ENCODE measurements at regions not wholly inside any gene's neighbourhood (a gene's known extent, or its start where the extent isn't known, plus 50 kb on each side); places are given as distances from the start of the nearest gene placed in this dataset.
"Not testable (repeated sequence)": the region's sequence is repeated elsewhere in the genome, so short reads cannot be mapped to it uniquely, and the experiment has no call there.

- Histone ChIP-seq H3K36me3 (ENCODE audit: insufficient read depth, low read length) (no peaks in the 10 kb centered on the region), H3K4me1 (ENCODE audit: insufficient read depth, low read length) (no peaks in the 10 kb centered on the region), H3K9ac (ENCODE audit: low read depth, low read length) (no peak overlapping the region), H3K9me3 (ENCODE audit: control insufficient read depth, insufficient read depth, low read length) (peaks cover 11% of the 10 kb centered on the region)
Observed at GRCh38 chr9:30201024-30201423, 2183.4 kb upstream of the ACO1 start.

- no peaks in the 10 kb centered on the region for H3K9me3 ChIP-seq (ENCODE audit: control insufficient read depth, insufficient read depth, low read length)
- no peaks in the 10 kb centered on the region for H3K36me3 ChIP-seq (ENCODE audit: insufficient read depth, low read length)
- no peak overlapping the region for H3K9ac ChIP-seq (ENCODE audit: low read depth, low read length)
- no peaks in the 10 kb centered on the region for H3K4me1 ChIP-seq (ENCODE audit: insufficient read depth, low read length)
Observed at GRCh38 chr9:30235068-30235467, 2149.4 kb upstream of the ACO1 start.

- no peaks in the 10 kb centered on the region for H3K4me1 ChIP-seq (ENCODE audit: insufficient read depth, low read length)
- no peaks in the 10 kb centered on the region for H3K9me3 ChIP-seq (ENCODE audit: control insufficient read depth, insufficient read depth, low read length)
- no peak overlapping the region for H3K9ac ChIP-seq (ENCODE audit: low read depth, low read length)
- H3K36me3 ChIP-seq (ENCODE audit: insufficient read depth, low read length) = no peaks in the 10 kb centered on the region
Observed at GRCh38 chr9:30235564-30235963, 2148.9 kb upstream of the ACO1 start.

DNA sequence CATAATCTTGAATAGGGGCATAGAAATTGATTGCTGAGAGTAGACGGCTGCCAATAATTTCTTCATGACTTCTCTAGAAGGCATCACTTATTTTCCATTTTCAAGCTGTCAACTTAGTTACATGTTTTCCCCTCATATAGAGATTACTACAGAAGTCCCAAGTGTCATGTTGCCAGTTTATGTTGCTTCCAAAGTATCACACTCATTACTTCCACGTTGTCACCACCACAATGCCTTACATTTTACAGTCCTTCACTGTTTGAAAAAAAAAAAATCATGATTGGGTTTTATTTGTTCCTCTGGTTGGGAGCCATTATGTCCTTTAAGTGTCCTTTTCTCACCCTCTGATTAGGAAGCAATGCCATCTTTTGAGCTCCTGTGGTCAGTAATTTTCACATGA lies 2144.6 kb upstream of the ACO1 start:
- H3K9me3 ChIP-seq (ENCODE audit: control insufficient read depth, insufficient read depth, low read length) = no peaks in the 10 kb centered on the region
- no peaks in the 10 kb centered on the region for H3K36me3 ChIP-seq (ENCODE audit: insufficient read depth, low read length)
- no peak overlapping the region for H3K9ac ChIP-seq (ENCODE audit: low read depth, low read length)
- H3K4me1 ChIP-seq (ENCODE audit: insufficient read depth, low read length) = no peaks in the 10 kb centered on the region

DNA sequence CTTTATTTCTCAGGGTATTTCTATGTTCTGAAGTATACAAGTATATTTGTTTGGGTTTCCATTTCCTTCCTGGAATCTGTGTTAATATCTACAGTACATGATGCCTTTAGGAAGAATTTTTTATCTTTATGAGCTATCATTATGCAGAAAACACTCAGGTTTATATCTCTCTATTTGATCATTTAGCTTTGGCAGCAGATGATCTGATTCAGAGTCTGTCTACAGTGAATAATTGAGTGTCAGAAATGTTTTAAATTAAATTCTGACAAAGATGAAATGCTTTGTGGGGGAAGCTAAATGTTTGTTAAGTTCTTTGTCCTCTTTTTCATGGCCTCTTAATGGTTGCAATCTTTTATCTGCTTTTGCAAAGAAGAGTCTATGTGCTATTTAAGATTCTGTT lies 2141.0 kb upstream of the ACO1 start:
- H3K36me3 ChIP-seq (ENCODE audit: insufficient read depth, low read length) = no peaks in the 10 kb centered on the region
- H3K4me1 ChIP-seq (ENCODE audit: insufficient read depth, low read length) = no peaks in the 10 kb centered on the region
- no peaks in the 10 kb centered on the region for H3K9me3 ChIP-seq (ENCODE audit: control insufficient read depth, insufficient read depth, low read length)
- H3K9ac ChIP-seq (ENCODE audit: low read depth, low read length) = no peak overlapping the region

GRCh38 chr9:30244877-30245276 lies 2139.6 kb upstream of the ACO1 start:
- Histone ChIP-seq H3K9ac (ENCODE audit: low read depth, low read length) (no peak overlapping the region), H3K36me3 (ENCODE audit: insufficient read depth, low read length) (no peaks in the 10 kb centered on the region), H3K4me1 (ENCODE audit: insufficient read depth, low read length) (no peaks in the 10 kb centered on the region), H3K9me3 (ENCODE audit: control insufficient read depth, insufficient read depth, low read length) (no peaks in the 10 kb centered on the region)

DNA sequence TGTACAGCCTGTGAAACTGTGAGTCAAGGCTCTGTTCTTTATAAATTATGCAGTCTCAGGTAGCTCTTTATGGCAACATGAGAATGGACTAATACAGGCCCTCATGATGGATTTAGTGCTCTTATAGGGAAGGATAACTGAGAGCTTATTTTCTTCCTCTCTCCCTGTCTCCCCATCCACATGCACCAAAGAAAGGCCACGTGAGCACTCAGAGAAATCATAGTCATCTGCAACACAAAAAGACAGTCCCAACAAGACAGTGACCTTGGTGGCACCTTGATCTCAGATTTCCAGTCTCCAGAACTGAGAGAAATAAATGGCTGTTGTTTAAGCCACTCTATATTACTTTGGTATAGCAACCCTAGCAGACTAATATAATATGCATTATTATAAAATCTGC lies 2133.6 kb upstream of the ACO1 start:
- no peaks in the 10 kb centered on the region for H3K4me1 ChIP-seq (ENCODE audit: insufficient read depth, low read length)
- H3K9ac ChIP-seq (ENCODE audit: low read depth, low read length) = no peak overlapping the region
- no peaks in the 10 kb centered on the region for H3K9me3 ChIP-seq (ENCODE audit: control insufficient read depth, insufficient read depth, low read length)
- no peaks in the 10 kb centered on the region for H3K36me3 ChIP-seq (ENCODE audit: insufficient read depth, low read length)

DNA sequence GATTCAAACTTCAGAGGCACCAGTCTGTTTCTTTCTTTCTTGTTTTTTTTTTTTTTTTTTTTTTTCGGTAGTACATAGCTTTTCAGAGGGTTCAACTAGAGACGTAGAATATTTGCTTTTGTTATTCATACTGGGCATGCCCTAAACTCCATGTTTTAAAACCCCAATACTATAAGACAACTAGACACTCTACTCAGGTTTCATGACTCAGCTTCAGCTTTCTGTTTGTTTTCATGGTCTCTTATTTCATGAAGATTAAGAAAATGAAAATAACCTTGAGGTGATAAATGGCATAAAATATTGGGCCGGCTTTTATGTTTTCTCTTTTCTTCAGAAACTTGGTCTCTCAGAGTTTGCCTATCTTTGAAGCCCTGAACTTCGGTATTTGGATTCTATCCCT lies 2126.3 kb upstream of the ACO1 start:
- H3K9me3 ChIP-seq (ENCODE audit: control insufficient read depth, insufficient read depth, low read length) = no peaks in the 10 kb centered on the region; the same call in 1 of the 2 replicates
- no peaks in the 10 kb centered on the region for H3K36me3 ChIP-seq (ENCODE audit: insufficient read depth, low read length)
- H3K9ac ChIP-seq (ENCODE audit: low read depth, low read length) = no peak overlapping the region
- no peaks in the 10 kb centered on the region for H3K4me1 ChIP-seq (ENCODE audit: insufficient read depth, low read length)

DNA sequence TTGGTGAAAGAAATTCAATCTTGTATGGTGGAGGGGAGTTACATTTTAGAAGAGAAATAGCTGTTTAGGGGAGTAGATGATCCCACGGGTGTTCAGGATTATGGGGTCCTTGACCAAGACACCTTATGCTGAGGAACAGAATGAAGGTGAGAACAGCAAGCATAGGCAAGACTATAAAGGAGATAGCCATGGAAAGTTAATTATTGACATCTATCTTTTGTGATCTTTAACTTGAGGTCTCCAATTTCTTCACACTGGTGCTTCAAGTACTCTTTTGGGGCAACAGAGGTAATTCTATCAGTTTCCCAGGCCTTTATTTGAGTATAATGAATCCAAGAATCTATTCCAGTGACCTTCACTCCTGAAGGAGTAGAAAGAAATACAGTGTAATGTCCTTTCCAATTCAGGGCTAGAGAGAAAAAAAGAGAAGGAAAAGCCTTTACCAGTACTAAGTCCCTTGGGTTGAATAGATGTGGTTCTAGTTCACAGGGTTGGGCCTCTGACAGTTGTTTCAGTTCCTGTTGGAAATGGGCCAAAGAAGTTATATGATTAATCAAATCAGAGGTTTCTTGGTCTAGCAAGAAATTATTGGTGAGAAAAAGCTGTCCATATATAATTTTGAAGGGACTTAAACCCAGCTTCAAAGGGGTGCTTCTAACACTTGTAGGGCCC lies 2104.1 kb upstream of the ACO1 start:
- Histone ChIP-seq H3K4me1 (ENCODE audit: insufficient read depth, low read length) (no peaks in the 10 kb centered on the region), H3K9ac (ENCODE audit: low read depth, low read length) (no peak overlapping the region), H3K36me3 (ENCODE audit: insufficient read depth, low read length) (no peaks in the 10 kb centered on the region), H3K9me3 (ENCODE audit: control insufficient read depth, insufficient read depth, low read length) (peaks cover 6% of the 10 kb centered on the region; the same call in 1 of the 2 replicates)

DNA sequence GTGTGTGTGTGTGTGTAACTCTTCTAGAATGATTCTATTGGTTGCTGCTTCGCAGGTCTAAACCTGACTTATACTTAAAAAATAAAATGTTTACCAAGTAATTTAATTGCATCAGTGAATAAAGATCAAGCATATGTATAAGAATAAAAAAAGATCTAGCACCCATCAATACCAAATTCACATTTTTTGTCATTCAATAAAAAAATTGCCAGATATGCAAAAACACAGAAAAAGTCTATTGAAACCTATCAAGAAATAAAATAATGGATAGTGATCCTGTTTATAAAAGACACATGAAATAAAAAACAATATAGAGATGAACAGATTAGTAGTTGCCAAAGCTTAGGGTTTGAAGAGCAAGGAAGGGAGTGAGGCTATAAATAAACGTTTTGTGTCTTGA lies 2095.0 kb upstream of the ACO1 start:
- Histone ChIP-seq H3K9ac (ENCODE audit: low read depth, low read length) (no peak overlapping the region), H3K4me1 (ENCODE audit: insufficient read depth, low read length) (no peaks in the 10 kb centered on the region), H3K9me3 (ENCODE audit: control insufficient read depth, insufficient read depth, low read length) (no peaks in the 10 kb centered on the region), H3K36me3 (ENCODE audit: insufficient read depth, low read length) (no peaks in the 10 kb centered on the region)

- not testable (repeated sequence) for H3K4me1 ChIP-seq (ENCODE audit: insufficient read depth, low read length); H3K9ac ChIP-seq (ENCODE audit: low read depth, low read length); H3K9me3 ChIP-seq (ENCODE audit: control insufficient read depth, insufficient read depth, low read length); H3K36me3 ChIP-seq (ENCODE audit: insufficient read depth, low read length)
Observed at GRCh38 chr9:30292026-30292425, 2092.4 kb upstream of the ACO1 start.

GRCh38 chr9:30293231-30293630 lies 2091.2 kb upstream of the ACO1 start:
- Histone ChIP-seq H3K9ac (ENCODE audit: low read depth, low read length) (no peak overlapping the region), H3K4me1 (ENCODE audit: insufficient read depth, low read length) (no peaks in the 10 kb centered on the region), H3K9me3 (ENCODE audit: control insufficient read depth, insufficient read depth, low read length) (no peaks in the 10 kb centered on the region), H3K36me3 (ENCODE audit: insufficient read depth, low read length) (no peaks in the 10 kb centered on the region)

DNA sequence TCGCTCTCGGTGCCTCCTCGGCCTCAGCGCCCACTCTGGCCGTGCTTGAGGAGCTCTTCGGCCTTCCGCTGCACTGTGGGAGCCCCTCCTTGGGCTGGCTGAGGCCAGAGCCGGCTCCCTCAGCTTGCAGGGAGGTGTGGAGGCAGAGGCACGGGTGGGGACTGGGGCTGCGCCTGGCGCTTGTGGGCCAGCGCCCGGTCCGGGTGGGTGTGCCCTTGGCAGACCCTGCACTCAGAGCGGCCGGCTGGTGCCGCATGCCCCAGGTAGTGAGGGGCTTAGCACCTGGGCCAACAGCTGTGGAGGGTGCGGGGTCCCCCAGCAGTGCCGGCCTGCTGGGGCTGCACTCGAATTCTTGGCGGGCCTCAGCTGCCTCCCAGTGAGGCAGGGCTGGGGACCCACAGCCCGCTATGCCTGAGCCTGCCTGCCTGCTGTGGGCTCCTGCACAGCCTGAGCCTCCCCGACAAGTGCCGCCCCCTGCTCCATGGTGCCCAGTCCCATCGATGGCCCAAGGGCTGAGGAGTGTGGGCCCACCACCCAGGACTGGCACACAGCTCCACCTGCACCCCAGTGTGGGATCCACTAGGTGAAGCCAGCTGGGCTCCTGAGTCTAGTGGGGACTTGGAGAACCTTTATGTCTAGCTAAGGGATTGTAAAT lies 2085.2 kb upstream of the ACO1 start:
- no peaks in the 10 kb centered on the region; the same call in 1 of the 2 replicates for H3K9me3 ChIP-seq (ENCODE audit: control insufficient read depth, insufficient read depth, low read length)
- no peaks in the 10 kb centered on the region for H3K4me1 ChIP-seq (ENCODE audit: insufficient read depth, low read length)
- no peak overlapping the region for H3K9ac ChIP-seq (ENCODE audit: low read depth, low read length)
- no peaks in the 10 kb centered on the region for H3K36me3 ChIP-seq (ENCODE audit: insufficient read depth, low read length)

GRCh38 chr9:30301271-30301963 lies 2083.0 kb upstream of the ACO1 start:
- H3K9ac ChIP-seq (ENCODE audit: low read depth, low read length) = no peak overlapping the region
- H3K4me1 ChIP-seq (ENCODE audit: insufficient read depth, low read length) = no peaks in the 10 kb centered on the region
- H3K36me3 ChIP-seq (ENCODE audit: insufficient read depth, low read length) = no peaks in the 10 kb centered on the region
- H3K9me3 ChIP-seq (ENCODE audit: control insufficient read depth, insufficient read depth, low read length) = no peaks in the 10 kb centered on the region; the same call in 1 of the 2 replicates

GRCh38 chr9:30310711-30311110 lies 2073.7 kb upstream of the ACO1 start:
- Histone ChIP-seq H3K9ac (ENCODE audit: low read depth, low read length) (no peak overlapping the region), H3K36me3 (ENCODE audit: insufficient read depth, low read length) (no peaks in the 10 kb centered on the region)

More at GRCh38 chr9:30310711-30311110, 2073.7 kb upstream of the ACO1 start:
- no peaks in the 10 kb centered on the region for H3K4me1 ChIP-seq (ENCODE audit: insufficient read depth, low read length)
- H3K9me3 ChIP-seq (ENCODE audit: control insufficient read depth, insufficient read depth, low read length) = no peaks in the 10 kb centered on the region
